ENCODE measurements at regions not wholly inside any gene's neighbourhood (a gene's known extent, or its start where the extent isn't known, plus 50 kb on each side); places are given as distances from the start of the nearest gene placed in this dataset.

DNA sequence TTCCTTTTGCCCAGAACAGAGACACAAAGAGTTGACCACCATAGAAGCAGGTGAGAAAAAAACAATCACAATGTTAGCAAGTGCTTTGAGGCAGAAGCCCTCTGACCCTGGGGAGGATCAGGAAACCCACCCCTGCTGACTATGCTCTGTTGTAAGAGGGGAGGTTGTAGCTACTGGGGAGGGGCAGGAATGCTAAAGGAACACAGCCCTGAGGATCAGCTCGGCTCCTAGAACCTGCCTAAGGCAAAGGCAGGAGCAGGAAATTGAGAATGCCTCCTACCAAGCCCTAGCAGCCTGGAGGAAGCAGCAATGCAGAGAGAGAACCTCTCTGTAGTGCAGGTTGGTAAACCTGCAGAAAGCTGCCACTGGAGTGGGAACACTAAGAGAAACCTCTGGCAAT lies 624.0 kb upstream of the KLF12 start (continued):
- TF ChIP-seq, protein P1, sequence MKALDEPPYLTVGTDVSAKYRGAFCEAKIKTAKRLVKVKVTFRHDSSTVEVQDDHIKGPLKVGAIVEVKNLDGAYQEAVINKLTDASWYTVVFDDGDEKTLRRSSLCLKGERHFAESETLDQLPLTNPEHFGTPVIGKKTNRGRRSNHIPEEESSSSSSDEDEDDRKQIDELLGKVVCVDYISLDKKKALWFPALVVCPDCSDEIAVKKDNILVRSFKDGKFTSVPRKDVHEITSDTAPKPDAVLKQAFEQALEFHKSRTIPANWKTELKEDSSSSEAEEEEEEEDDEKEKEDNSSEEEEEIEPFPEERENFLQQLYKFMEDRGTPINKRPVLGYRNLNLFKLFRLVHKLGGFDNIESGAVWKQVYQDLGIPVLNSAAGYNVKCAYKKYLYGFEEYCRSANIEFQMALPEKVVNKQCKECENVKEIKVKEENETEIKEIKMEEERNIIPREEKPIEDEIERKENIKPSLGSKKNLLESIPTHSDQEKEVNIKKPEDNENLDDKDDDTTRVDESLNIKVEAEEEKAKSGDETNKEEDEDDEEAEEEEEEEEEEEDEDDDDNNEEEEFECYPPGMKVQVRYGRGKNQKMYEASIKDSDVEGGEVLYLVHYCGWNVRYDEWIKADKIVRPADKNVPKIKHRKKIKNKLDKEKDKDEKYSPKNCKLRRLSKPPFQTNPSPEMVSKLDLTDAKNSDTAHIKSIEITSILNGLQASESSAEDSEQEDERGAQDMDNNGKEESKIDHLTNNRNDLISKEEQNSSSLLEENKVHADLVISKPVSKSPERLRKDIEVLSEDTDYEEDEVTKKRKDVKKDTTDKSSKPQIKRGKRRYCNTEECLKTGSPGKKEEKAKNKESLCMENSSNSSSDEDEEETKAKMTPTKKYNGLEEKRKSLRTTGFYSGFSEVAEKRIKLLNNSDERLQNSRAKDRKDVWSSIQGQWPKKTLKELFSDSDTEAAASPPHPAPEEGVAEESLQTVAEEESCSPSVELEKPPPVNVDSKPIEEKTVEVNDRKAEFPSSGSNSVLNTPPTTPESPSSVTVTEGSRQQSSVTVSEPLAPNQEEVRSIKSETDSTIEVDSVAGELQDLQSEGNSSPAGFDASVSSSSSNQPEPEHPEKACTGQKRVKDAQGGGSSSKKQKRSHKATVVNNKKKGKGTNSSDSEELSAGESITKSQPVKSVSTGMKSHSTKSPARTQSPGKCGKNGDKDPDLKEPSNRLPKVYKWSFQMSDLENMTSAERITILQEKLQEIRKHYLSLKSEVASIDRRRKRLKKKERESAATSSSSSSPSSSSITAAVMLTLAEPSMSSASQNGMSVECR (CRISPR knock-in tag; IDR thresholded peaks at IDR 0.05; ENCODE audit: borderline replicate concordance) = no peak
- TF ChIP-seq, protein P2, sequence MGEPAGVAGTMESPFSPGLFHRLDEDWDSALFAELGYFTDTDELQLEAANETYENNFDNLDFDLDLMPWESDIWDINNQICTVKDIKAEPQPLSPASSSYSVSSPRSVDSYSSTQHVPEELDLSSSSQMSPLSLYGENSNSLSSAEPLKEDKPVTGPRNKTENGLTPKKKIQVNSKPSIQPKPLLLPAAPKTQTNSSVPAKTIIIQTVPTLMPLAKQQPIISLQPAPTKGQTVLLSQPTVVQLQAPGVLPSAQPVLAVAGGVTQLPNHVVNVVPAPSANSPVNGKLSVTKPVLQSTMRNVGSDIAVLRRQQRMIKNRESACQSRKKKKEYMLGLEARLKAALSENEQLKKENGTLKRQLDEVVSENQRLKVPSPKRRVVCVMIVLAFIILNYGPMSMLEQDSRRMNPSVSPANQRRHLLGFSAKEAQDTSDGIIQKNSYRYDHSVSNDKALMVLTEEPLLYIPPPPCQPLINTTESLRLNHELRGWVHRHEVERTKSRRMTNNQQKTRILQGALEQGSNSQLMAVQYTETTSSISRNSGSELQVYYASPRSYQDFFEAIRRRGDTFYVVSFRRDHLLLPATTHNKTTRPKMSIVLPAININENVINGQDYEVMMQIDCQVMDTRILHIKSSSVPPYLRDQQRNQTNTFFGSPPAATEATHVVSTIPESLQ (CRISPR knock-in tag; IDR thresholded peaks at IDR 0.05) = no peak

DNA sequence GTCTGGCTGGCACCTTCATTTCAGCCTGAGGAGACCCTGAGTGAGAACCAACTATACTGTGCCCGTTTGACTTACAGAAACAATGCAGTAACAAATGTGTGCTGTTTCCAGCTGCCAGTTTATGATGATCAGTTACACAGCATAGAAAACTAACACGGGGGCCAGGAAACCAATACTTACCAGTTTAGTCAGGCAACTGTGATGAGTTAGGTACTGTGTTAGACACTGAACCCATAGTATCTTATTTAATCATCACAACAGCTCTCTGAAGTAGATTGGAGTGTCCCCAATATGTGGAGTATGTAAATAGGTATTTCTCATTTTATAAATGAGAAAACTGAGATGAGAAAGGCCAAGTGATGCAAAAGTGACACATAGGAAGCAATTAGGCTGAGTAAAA lies 620.9 kb upstream of the KLF12 start:
- POLR2A ChIA-PET = no interaction called here

DNA sequence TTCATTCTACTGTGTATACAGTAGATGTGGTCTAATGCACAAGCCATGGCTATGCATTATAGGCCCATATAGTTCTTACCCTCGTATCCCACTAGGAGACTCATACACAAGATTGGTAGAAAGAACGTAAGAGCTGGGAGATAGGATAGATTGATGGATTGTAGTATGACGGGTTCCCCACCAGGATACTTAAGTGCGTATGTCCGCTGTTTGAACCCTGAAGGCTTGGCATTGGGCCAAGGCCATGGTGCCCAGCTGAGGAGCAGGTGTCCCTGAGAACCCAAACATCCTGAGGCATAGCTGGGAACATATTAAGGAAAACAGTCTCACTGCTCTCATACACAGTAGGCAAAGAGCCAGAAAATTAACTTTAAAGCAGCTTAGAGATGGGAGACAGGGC lies 617.5 kb upstream of the KLF12 start:
- H3K4me1 Mint-ChIP-seq = peaks cover 4% of the 10 kb centered on the region; the same call in 1 of the 2 replicates
- no peaks in the 10 kb centered on the region for H3K27me3 Mint-ChIP-seq (ENCODE audit: low read depth)
- no peak for DNase-seq (ENCODE audit: low spot score)
- peaks cover 1% of the 10 kb centered on the region; the same call in 1 of the 2 replicates for H3K36me3 Mint-ChIP-seq
- POLR2A ChIA-PET = no interaction called here
- H3K4me3 Mint-ChIP-seq = no peak overlapping the region
- CTCF ChIA-PET = no interaction called here
- H3K9me3 Mint-ChIP-seq = peaks cover 3% of the 10 kb centered on the region
- ATAC-seq = no peak
- no peak overlapping the region for H3K27ac Mint-ChIP-seq
- TF ChIP-seq, protein P1 (CRISPR knock-in tag; IDR thresholded peaks at IDR 0.05; ENCODE audit: borderline replicate concordance) = no peak
- TF ChIP-seq, protein P3, sequence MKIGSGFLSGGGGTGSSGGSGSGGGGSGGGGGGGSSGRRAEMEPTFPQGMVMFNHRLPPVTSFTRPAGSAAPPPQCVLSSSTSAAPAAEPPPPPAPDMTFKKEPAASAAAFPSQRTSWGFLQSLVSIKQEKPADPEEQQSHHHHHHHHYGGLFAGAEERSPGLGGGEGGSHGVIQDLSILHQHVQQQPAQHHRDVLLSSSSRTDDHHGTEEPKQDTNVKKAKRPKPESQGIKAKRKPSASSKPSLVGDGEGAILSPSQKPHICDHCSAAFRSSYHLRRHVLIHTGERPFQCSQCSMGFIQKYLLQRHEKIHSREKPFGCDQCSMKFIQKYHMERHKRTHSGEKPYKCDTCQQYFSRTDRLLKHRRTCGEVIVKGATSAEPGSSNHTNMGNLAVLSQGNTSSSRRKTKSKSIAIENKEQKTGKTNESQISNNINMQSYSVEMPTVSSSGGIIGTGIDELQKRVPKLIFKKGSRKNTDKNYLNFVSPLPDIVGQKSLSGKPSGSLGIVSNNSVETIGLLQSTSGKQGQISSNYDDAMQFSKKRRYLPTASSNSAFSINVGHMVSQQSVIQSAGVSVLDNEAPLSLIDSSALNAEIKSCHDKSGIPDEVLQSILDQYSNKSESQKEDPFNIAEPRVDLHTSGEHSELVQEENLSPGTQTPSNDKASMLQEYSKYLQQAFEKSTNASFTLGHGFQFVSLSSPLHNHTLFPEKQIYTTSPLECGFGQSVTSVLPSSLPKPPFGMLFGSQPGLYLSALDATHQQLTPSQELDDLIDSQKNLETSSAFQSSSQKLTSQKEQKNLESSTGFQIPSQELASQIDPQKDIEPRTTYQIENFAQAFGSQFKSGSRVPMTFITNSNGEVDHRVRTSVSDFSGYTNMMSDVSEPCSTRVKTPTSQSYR (CRISPR knock-in tag; IDR thresholded peaks at IDR 0.05) = no peak
- TF ChIP-seq SMAD4 (CRISPR knock-in tag; IDR thresholded peaks at IDR 0.05) = no peak
- TF ChIP-seq, protein P4, sequence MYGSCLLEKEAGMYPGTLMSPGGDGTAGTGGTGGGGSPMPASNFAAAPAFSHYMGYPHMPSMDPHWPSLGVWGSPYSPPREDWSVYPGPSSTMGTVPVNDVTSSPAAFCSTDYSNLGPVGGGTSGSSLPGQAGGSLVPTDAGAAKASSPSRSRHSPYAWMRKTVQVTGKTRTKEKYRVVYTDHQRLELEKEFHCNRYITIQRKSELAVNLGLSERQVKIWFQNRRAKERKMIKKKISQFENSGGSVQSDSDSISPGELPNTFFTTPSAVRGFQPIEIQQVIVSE (CRISPR knock-in tag; IDR thresholded peaks at IDR 0.05; ENCODE audit: borderline replicate concordance) = no peak
- TF ChIP-seq NR1H2 (CRISPR knock-in tag; IDR thresholded peaks at IDR 0.05) = no peak
- TF ChIP-seq, protein P5, sequence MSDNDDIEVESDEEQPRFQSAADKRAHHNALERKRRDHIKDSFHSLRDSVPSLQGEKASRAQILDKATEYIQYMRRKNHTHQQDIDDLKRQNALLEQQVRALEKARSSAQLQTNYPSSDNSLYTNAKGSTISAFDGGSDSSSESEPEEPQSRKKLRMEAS (CRISPR knock-in tag; IDR thresholded peaks at IDR 0.05) = no peak
- no peak for TF ChIP-seq NFYB (CRISPR knock-in tag; conservative IDR thresholded peaks at IDR 0.05; ENCODE audit: low read depth)
- TF ChIP-seq ELF4 (CRISPR knock-in tag; IDR thresholded peaks at IDR 0.05; ENCODE audit: low read depth) = no peak
- no peak for TF ChIP-seq RORB (CRISPR knock-in tag; IDR thresholded peaks at IDR 0.05)
- TF ChIP-seq, protein P6, sequence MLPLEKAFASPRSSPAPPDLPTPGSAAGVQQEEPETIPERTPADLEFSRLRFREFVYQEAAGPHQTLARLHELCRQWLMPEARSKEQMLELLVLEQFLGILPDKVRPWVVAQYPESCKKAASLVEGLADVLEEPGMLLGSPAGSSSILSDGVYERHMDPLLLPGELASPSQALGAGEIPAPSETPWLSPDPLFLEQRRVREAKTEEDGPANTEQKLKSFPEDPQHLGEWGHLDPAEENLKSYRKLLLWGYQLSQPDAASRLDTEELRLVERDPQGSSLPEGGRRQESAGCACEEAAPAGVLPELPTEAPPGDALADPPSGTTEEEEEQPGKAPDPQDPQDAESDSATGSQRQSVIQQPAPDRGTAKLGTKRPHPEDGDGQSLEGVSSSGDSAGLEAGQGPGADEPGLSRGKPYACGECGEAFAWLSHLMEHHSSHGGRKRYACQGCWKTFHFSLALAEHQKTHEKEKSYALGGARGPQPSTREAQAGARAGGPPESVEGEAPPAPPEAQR (CRISPR knock-in tag; IDR thresholded peaks at IDR 0.05) = no peak
- TF ChIP-seq, protein P7, sequence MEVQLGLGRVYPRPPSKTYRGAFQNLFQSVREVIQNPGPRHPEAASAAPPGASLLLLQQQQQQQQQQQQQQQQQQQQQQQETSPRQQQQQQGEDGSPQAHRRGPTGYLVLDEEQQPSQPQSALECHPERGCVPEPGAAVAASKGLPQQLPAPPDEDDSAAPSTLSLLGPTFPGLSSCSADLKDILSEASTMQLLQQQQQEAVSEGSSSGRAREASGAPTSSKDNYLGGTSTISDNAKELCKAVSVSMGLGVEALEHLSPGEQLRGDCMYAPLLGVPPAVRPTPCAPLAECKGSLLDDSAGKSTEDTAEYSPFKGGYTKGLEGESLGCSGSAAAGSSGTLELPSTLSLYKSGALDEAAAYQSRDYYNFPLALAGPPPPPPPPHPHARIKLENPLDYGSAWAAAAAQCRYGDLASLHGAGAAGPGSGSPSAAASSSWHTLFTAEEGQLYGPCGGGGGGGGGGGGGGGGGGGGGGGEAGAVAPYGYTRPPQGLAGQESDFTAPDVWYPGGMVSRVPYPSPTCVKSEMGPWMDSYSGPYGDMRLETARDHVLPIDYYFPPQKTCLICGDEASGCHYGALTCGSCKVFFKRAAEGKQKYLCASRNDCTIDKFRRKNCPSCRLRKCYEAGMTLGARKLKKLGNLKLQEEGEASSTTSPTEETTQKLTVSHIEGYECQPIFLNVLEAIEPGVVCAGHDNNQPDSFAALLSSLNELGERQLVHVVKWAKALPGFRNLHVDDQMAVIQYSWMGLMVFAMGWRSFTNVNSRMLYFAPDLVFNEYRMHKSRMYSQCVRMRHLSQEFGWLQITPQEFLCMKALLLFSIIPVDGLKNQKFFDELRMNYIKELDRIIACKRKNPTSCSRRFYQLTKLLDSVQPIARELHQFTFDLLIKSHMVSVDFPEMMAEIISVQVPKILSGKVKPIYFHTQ (CRISPR knock-in tag; IDR thresholded peaks at IDR 0.05) = no peak

More for the DNA sequence above, 620.9 kb upstream of the KLF12 start:
- CTCF ChIA-PET = no interaction called here
- Mint-ChIP-seq H3K4me3 (no peak overlapping the region), H3K27ac (no peak overlapping the region), H3K27me3 (ENCODE audit: low read depth) (no peaks in the 10 kb centered on the region), H3K9me3 (peaks cover 4% of the 10 kb centered on the region), H3K4me1 (peaks cover 14% of the 10 kb centered on the region), H3K36me3 (peaks cover 3% of the 10 kb centered on the region; the same call in 1 of the 2 replicates)
- TF ChIP-seq FOXP1 (CRISPR knock-in tag; IDR thresholded peaks at IDR 0.05; ENCODE audit: borderline replicate concordance) = no peak
- DNase-seq (ENCODE audit: low spot score) (no peak), ATAC-seq (no peak)

Measured in WTC11 (cell line).